GM18507 (cell line): ENCODE measurements at regions not wholly inside any gene's neighbourhood (a gene's known extent, or its start where the extent isn't known, plus 50 kb on each side); places are given as distances from the start of the nearest gene placed in this dataset.
"Not testable (repeated sequence)": the region's sequence is repeated elsewhere in the genome, so short reads cannot be mapped to it uniquely, and the experiment has no call there.

Experiments used
- DNase-seq: peaks from one replicate; pipeline ENCODE4 v3.0.0; 2011; ENCODE audit warnings: low read depth; ENCODE audit not compliant: insufficient read length; ENCODE audit errors: extremely low spot score
- FAIRE-seq: peaks from 2 replicates; lab custom pipeline; 2011; peaks lifted over from hg19 to GRCh38; lab: Jason Lieb, UNC

- no peak for DNase-seq
- FAIRE-seq: no peak
Observed at GRCh38 chr3:5756443-5756842, 568.9 kb downstream of the EDEM1 start.

- no peak for FAIRE-seq
- DNase-seq: no peak
Observed at GRCh38 chr3:5757213-5757804, 569.8 kb downstream of the EDEM1 start.

- no peak for FAIRE-seq
Observed at GRCh38 chr3:5758699-5759098, 571.2 kb downstream of the EDEM1 start.

GRCh38 chr3:5762506-5762905 is 575.0 kb downstream of the EDEM1 start:
- FAIRE-seq (no peak), DNase-seq (no peak)

More at GRCh38 chr3:5758699-5759098, 571.2 kb downstream of the EDEM1 start:
- DNase-seq: no peak

GRCh38 chr3:5766848-5767247 is 579.3 kb downstream of the EDEM1 start:
- DNase-seq (no peak), FAIRE-seq (no peak)

GRCh38 chr3:5767304-5767703 is 579.8 kb downstream of the EDEM1 start:
- DNase-seq (no peak), FAIRE-seq (no peak)

GRCh38 chr3:5768281-5768945 is 580.9 kb downstream of the EDEM1 start:
- DNase-seq (no peak), FAIRE-seq (no peak)

- no peak for FAIRE-seq
Observed at GRCh38 chr3:5769825-5770224, 582.3 kb downstream of the EDEM1 start.

GRCh38 chr3:5774337-5774736 is 586.8 kb downstream of the EDEM1 start:
- no peak for DNase-seq
- no peak for FAIRE-seq

More at GRCh38 chr3:5769825-5770224, 582.3 kb downstream of the EDEM1 start:
- no peak for DNase-seq

GRCh38 chr3:5775100-5775499 is 587.6 kb downstream of the EDEM1 start:
- not testable (repeated sequence) for DNase-seq, FAIRE-seq

- no peak for FAIRE-seq
- no peak for DNase-seq
Observed at GRCh38 chr3:5784690-5785089, 597.2 kb downstream of the EDEM1 start.

- no peak for DNase-seq
- FAIRE-seq: no peak
Observed at GRCh38 chr3:5787861-5788488, 600.5 kb downstream of the EDEM1 start.

- no peak for DNase-seq
- FAIRE-seq: no peak
Observed at GRCh38 chr3:5788496-5788895, 601.0 kb downstream of the EDEM1 start.

- DNase-seq (no peak), FAIRE-seq (no peak)
Observed at GRCh38 chr3:5791558-5791957, 604.1 kb downstream of the EDEM1 start.

- DNase-seq: no peak
- no peak for FAIRE-seq
Observed at GRCh38 chr3:5796541-5796940, 609.0 kb downstream of the EDEM1 start.

- FAIRE-seq (no peak), DNase-seq (no peak)
Observed at GRCh38 chr3:5798809-5799208, 611.3 kb downstream of the EDEM1 start.

- no peak for FAIRE-seq
- DNase-seq: no peak
Observed at GRCh38 chr3:5799398-5799797, 611.9 kb downstream of the EDEM1 start.

GRCh38 chr3:5800965-5801364 is 613.5 kb downstream of the EDEM1 start:
- no peak for FAIRE-seq
- no peak for DNase-seq

GRCh38 chr3:5806192-5806591 is 618.7 kb downstream of the EDEM1 start:
- DNase-seq (no peak), FAIRE-seq (no peak)

- DNase-seq (no peak), FAIRE-seq (no peak)
Observed at GRCh38 chr3:5809586-5810246, 622.2 kb downstream of the EDEM1 start.
